Pulmonary artery endothelial cell (primary cell): ENCODE measurements at regions not wholly inside any gene's neighbourhood (a gene's known extent, or its start where the extent isn't known, plus 50 kb on each side); places are given as distances from the start of the nearest gene placed in this dataset.
"Not testable (repeated sequence)": the region's sequence is repeated elsewhere in the genome, so short reads cannot be mapped to it uniquely, and the experiment has no call there.

Experiments used
- DNase-seq: peaks from one replicate; pipeline ENCODE4 v3.0.0-alpha.2; 2011; ENCODE audit warnings: low read depth, low spot score

GRCh38 chr4:19167311-19167710 lies 1084.4 kb upstream of the SLIT2 start:
- no peak for DNase-seq

- no peak for DNase-seq
Observed at GRCh38 chr4:19164334-19164733, 1087.4 kb upstream of the SLIT2 start.

- no peak for DNase-seq
Observed at GRCh38 chr4:19159874-19160273, 1091.8 kb upstream of the SLIT2 start.

GRCh38 chr4:19158107-19158809 lies 1093.4 kb upstream of the SLIT2 start:
- no peak for DNase-seq

GRCh38 chr4:19156786-19157185 lies 1094.9 kb upstream of the SLIT2 start:
- no peak for DNase-seq

- DNase-seq = no peak
Observed at GRCh38 chr4:19155568-19155967, 1096.1 kb upstream of the SLIT2 start.

- not testable (repeated sequence) for DNase-seq
Observed at GRCh38 chr4:19154267-19154666, 1097.4 kb upstream of the SLIT2 start.

GRCh38 chr4:19152264-19152663 lies 1099.4 kb upstream of the SLIT2 start:
- DNase-seq = no peak

- no peak for DNase-seq
Observed at GRCh38 chr4:19151684-19152083, 1100.0 kb upstream of the SLIT2 start.

- DNase-seq = no peak
Observed at GRCh38 chr4:19146038-19146437, 1105.7 kb upstream of the SLIT2 start.

- no peak for DNase-seq
Observed at GRCh38 chr4:19135895-19136633, 1114.5 kb upstream of the LCORL start.

- DNase-seq = no peak
Observed at GRCh38 chr4:19134685-19135084, 1113.1 kb upstream of the LCORL start.

GRCh38 chr4:19133315-19133714 lies 1111.8 kb upstream of the LCORL start:
- DNase-seq = no peak

GRCh38 chr4:19130866-19131265 lies 1109.3 kb upstream of the LCORL start:
- DNase-seq = no peak

- DNase-seq = no peak
Observed at GRCh38 chr4:19128176-19128575, 1106.6 kb upstream of the LCORL start.

GRCh38 chr4:19126903-19127302 lies 1105.3 kb upstream of the LCORL start:
- no peak for DNase-seq

- no peak for DNase-seq
Observed at GRCh38 chr4:19123681-19124080, 1102.1 kb upstream of the LCORL start.

GRCh38 chr4:19119904-19120560 lies 1098.5 kb upstream of the LCORL start:
- DNase-seq = no peak

GRCh38 chr4:19117022-19117421 lies 1095.5 kb upstream of the LCORL start:
- DNase-seq = no peak

GRCh38 chr4:19104176-19104575 lies 1082.6 kb upstream of the LCORL start:
- DNase-seq = no peak

- no peak for DNase-seq
Observed at GRCh38 chr4:19095491-19096046, 1074.0 kb upstream of the LCORL start.

GRCh38 chr4:19093951-19094350 lies 1072.4 kb upstream of the LCORL start:
- DNase-seq = no peak
